Muscle of leg (tissue), 3 donors: ENCODE measurements at regions not wholly inside any gene's neighbourhood (a gene's known extent, or its start where the extent isn't known, plus 50 kb on each side); places are given as distances from the start of the nearest gene placed in this dataset.
"Not testable (repeated sequence)": the region's sequence is repeated elsewhere in the genome, so short reads cannot be mapped to it uniquely, and the experiment has no call there.

Source experiments
- DNase-seq: peaks from one replicate; pipeline ENCODE4 v3.0.0; 2013
- H3K27ac ChIP-seq: one replicate; pipeline ENCODE4 v1.5.1; 2013; ENCODE audit warnings: mild to moderate bottlenecking, low read length, control low read depth
- H3K27me3 ChIP-seq: one replicate; pipeline ENCODE4 v1.6.1; 2013; ENCODE audit warnings: low read length; ENCODE audit not compliant: control insufficient read depth, insufficient read depth
- H3K36me3 ChIP-seq: one replicate; pipeline ENCODE4 v1.6.1; 2013; ENCODE audit warnings: low read length; ENCODE audit not compliant: control insufficient read depth, insufficient read depth
- H3K4me1 ChIP-seq: one replicate; pipeline ENCODE4 v1.6.1; 2013; ENCODE audit warnings: low read length; ENCODE audit not compliant: control insufficient read depth, insufficient read depth
- H3K4me3 ChIP-seq: one replicate; pipeline ENCODE4 v1.5.1; 2013; ENCODE audit warnings: low read length, control low read depth
- H3K9me3 ChIP-seq: replicated peaks from 2 replicates; pipeline ENCODE4 v1.6.1; 2013; ENCODE audit warnings: low read depth, low read length; ENCODE audit not compliant: control insufficient read depth
- WGBS: methylation state at CpG from one replicate; pipeline ENCODE4 v1.1.5; 2013; ENCODE audit warnings: missing lambda C conversion rate; ENCODE audit not compliant: insufficient coverage; 5-methylcytosine and 5-hydroxymethylcytosine counted together

DNA sequence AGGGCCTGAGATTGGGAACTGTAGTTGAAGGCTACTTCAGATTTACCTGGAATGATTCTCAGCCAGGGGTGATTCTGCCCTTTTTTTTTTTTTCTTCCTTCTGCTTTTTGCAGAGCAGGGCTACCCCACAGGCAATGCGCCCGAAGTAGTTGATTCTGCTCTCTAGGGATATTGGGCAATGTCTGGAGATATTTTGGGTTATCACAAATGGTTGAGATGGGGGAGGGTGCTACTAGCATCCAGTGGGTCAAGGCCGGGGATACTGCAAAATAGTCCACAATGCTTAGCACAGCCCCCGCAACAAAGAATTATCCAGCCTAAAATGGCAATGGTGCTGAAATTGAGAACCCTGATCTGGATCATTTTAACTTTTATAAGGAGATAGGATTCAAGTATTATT lies 71.2 kb upstream of the ZMYND8 start:
- WGBS = 90% methylated on average over 2 of the region's 4 CpGs
- no peak for DNase-seq
- no peak overlapping the region for H3K27ac ChIP-seq
- H3K27me3 ChIP-seq = no peaks in the 10 kb centered on the region
- no peak overlapping the region for H3K4me3 ChIP-seq
- H3K36me3 ChIP-seq = no peaks in the 10 kb centered on the region
- H3K9me3 ChIP-seq = peaks cover 13% of the 10 kb centered on the region
- H3K4me1 ChIP-seq = no peaks in the 10 kb centered on the region

- no peak for DNase-seq
- 80% methylated on average over 1 of the region's 3 CpGs for WGBS
- peaks cover 13% of the 10 kb centered on the region for H3K9me3 ChIP-seq
- no peaks in the 10 kb centered on the region for H3K27me3 ChIP-seq
- no peak overlapping the region for H3K4me3 ChIP-seq
- H3K4me1 ChIP-seq = no peaks in the 10 kb centered on the region
- H3K36me3 ChIP-seq = no peaks in the 10 kb centered on the region
- H3K27ac ChIP-seq = no peak overlapping the region
These were observed 71.7 kb upstream of the ZMYND8 start for GRCh38 chr20:47428164-47428563.

DNA sequence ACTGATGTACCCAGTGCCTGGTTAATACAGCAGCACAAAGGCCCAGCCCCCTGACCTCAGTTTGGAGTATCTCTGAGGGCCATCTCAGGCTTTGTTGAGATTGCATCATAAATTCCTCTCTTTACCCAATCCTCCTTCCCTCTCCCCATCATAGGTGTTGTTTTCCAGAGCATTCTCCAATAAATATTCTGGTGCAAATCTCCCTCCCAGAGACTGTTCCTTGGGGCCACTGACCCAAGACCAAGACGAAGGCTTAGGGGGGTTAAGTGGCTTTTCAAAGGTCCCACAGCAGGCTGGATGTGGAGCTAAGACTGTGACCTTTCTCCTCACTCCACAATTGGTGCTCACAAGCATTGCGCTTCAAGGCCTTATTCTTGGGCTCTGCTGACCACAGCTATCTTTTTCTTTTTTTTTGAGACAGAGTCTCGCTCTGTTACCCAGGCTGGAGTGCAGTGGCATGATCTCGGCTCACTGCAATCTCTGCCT lies 72.4 kb upstream of the ZMYND8 start:
- Histone ChIP-seq H3K4me3 (no peak overlapping the region), H3K36me3 (no peaks in the 10 kb centered on the region), H3K4me1 (no peaks in the 10 kb centered on the region), H3K27ac (no peak overlapping the region), H3K9me3 (peaks cover 13% of the 10 kb centered on the region), H3K27me3 (no peaks in the 10 kb centered on the region)
- no peak for DNase-seq
- WGBS = 100% methylated on average over 2 of the region's 4 CpGs

DNA sequence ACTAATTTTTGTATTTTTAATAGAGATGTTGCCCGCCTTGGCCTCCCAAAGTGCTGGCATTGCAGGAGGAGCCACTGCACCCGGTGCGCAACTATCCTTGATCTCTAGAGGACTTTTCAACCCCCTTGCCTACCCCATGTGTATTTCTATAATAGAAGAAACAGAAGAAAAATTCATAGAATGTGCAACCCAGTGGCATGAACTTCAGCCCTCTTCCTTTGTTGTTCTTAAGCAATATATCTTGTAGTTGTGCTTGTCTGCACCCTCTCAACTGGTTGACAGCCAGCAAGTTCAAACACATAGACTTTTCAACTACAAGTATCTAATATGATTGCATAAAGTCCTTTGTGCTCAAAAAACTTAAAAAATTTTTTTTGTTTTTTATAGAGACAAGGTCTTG lies 72.3 kb upstream of the NCOA3 start:
- no CpG with 5 or more reads among the region's 3 CpGs for WGBS
- no peak overlapping the region for H3K4me3 ChIP-seq
- H3K27me3 ChIP-seq = no peaks in the 10 kb centered on the region
- peaks cover 13% of the 10 kb centered on the region for H3K9me3 ChIP-seq
- no peak overlapping the region for H3K27ac ChIP-seq
- no peaks in the 10 kb centered on the region for H3K4me1 ChIP-seq
- H3K36me3 ChIP-seq = no peaks in the 10 kb centered on the region
- DNase-seq = no peak

- no peak overlapping the region for H3K4me3 ChIP-seq
- H3K27ac ChIP-seq = no peak overlapping the region
- no CpG with 5 or more reads among the region's 5 CpGs for WGBS
- H3K27me3 ChIP-seq = no peaks in the 10 kb centered on the region
- no peaks in the 10 kb centered on the region for H3K4me1 ChIP-seq
- peaks cover 13% of the 10 kb centered on the region for H3K9me3 ChIP-seq
- DNase-seq = no peak
- H3K36me3 ChIP-seq = no peaks in the 10 kb centered on the region
These were observed 70.7 kb upstream of the NCOA3 start for GRCh38 chr20:47430862-47431588.

- Histone ChIP-seq H3K27ac (no peak overlapping the region), H3K4me1 (no peaks in the 10 kb centered on the region), H3K4me3 (no peak overlapping the region), H3K36me3 (no peaks in the 10 kb centered on the region), H3K27me3 (no peaks in the 10 kb centered on the region), H3K9me3 (peaks cover 1% of the 10 kb centered on the region)
- WGBS = 43% methylated on average over 1 of the region's 3 CpGs
- DNase-seq = no peak
These were observed 68.9 kb upstream of the NCOA3 start for GRCh38 chr20:47432834-47433210.

DNA sequence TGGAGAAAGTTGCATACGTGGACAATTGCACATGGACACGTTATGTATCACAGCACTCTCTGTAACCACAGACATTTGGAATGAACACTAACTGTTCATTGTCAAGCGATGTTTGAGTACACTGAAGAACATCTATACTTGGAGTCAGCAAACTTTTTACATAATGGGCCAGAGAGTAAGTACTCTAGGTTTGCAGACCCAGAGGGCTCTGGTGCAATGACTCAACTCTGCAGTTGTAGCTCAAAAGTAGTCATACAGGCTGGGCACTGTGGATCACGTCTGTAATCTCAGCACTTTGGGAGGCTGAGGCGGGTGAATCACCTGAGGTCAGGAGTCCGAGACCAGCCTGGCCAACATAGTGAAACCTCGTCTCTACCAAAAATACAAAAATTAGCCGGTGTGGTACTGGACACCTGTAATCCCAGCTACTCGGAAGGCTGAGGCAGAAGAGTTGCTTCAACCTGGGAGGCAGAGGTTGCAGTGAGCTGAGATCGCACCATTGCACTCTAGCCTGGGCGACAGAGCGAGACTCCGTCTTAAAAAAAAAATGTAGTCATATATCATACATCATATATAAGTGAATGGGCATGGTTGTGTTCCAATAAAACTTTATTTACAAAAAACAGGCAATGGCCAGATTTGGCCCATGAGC lies 67.4 kb upstream of the NCOA3 start:
- H3K36me3 ChIP-seq, H3K4me3 ChIP-seq, H3K27ac ChIP-seq, H3K27me3 ChIP-seq, H3K9me3 ChIP-seq, H3K4me1 ChIP-seq, DNase-seq: not testable (repeated sequence)
- 81% methylated on average over 4 of the region's 13 CpGs for WGBS

DNA sequence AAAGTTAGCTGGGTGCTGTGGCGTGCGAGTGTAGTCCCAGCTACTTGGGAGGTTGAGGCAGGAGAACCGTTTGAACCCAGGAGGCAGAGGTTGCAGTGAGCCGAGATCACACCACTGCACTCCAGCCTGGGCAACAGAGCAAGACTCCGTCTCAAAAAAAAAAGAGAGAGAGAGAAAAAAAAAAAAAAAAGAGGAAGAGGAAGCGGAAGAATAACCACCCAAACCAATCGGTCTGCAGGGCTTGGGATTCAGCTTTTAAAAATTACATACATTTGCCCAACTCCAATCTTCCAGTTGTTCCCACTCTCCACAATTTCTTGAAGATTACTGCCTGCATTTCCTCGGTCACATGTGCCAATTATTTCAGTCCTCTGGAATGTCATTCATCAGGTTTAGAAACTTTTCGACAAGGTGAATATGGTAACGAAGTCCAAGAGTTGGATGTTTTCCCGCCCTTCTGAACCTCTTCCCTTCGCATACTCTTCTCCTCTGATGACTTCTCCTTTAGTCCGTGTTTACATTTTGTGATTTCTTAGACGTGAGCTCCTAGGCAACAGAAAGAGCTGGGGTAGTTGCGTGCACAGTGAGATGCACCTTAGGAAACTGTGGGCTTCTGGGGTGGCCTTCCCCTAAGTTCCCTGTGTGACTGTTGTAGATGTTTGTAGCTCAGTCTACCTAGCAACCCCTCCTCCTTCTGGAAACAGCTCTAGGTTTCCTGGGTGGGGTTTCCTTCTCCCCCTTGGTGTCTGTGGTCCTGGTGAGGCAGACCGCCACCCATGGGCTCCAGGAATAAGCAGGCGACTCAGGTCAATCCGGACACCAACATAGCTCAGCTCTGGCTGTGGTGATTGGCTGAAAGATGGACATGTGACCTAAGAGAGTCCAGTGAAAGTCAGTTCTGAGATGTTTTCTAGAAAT lies 63.0 kb upstream of the NCOA3 start:
- 48% methylated on average over 3 of the region's 18 CpGs for WGBS
- Histone ChIP-seq H3K36me3 (no peaks in the 10 kb centered on the region), H3K9me3 (no peaks in the 10 kb centered on the region), H3K27ac (no peak overlapping the region), H3K27me3 (no peaks in the 10 kb centered on the region), H3K4me1 (no peaks in the 10 kb centered on the region), H3K4me3 (no peak overlapping the region)
- peak; percentile 56 for DNase-seq

DNA sequence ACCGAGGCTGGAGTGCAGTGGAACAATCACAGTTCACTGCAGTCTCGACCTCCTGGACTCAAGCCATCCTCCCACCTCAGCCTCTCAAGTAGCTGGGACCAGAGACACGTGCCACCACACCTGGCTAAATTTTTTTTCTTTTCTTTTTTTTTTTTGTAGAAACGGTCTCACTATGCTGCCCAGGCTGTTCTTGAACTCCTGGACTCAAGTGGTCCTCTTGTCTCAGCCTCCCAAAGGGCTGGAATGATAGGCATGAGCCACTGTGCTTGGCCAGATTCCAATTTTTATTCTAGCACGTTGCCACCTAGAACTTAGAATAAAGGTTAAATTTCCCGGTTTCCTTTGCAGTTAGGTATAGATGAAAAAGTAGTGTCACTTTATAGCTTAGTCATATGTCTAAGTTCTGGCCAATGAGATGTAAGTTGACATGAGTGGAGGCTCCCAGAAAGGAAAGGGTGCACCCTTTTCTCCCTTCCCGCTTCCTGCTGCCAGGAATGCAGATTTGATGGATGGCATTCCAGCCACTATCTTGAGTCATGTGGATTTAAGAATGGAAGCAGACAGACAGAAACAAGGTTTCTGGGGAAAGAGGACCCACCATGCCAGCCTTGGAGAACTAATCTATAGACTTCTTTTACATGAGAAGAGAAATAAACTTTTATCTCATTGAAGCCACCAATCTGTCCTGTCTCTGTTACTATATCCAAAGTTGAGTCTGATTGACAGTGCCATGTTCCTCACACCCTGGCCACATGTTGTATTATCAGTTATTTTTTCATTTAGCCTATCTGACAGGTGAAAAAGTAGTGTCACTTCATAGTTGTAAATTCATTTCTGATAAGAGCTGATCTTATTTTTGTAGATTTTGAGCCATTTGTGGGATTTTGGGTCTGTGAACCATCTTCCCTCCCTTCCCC lies 60.6 kb upstream of the NCOA3 start:
- DNase-seq = no peak
- WGBS = 78% methylated on average over 4 of the region's 7 CpGs
- Histone ChIP-seq H3K27ac (no peak overlapping the region), H3K4me3 (no peak overlapping the region), H3K4me1 (no peaks in the 10 kb centered on the region), H3K9me3 (no peaks in the 10 kb centered on the region), H3K36me3 (no peaks in the 10 kb centered on the region), H3K27me3 (no peaks in the 10 kb centered on the region)
